Lung (tissue), 12 donors: ENCODE measurements at regions not wholly inside any gene's neighbourhood (a gene's known extent, or its start where the extent isn't known, plus 50 kb on each side); places are given as distances from the start of the nearest gene placed in this dataset. TPM values are rescaled to one million over a fixed set of nuclear protein-coding genes. Genes with fewer than 3 reads are reported as not detected.

Experiments used
- ATAC-seq: fragments of 200-7000 bp; cut with Tn5 transposase; one replicate; pipeline ENCODE4 v1.9.1; 2020; ENCODE audit warnings: moderate number of reproducible peaks; ENCODE audit not compliant: insufficient read depth, low FRiP score
- DNase-seq, 3 donors: peaks; one replicate each; pipeline ENCODE4 v3.0.0-alpha.2; 2013 to 2017
- H3K27ac ChIP-seq, 2 donors: one replicate each; pipeline ENCODE4 v1.5.1; 2013; ENCODE audit warnings: mild to moderate bottlenecking in 2 of 2, moderate library complexity in 2 of 2, control low read depth in 1 of 2, inconsistent platforms in 1 of 2, low read depth in 1 of 2, low read length in 1 of 2
- H3K27me3 ChIP-seq, 3 donors: one replicate each; pipeline ENCODE4 v1.5.1; 2013; ENCODE audit warnings: low read length in 2 of 3; ENCODE audit not compliant: control insufficient read depth in 3 of 3, insufficient read depth in 3 of 3
- H3K36me3 ChIP-seq, 4 donors: one replicate each; pipeline ENCODE4 v1.5.1; 2013; ENCODE audit warnings: low read length in 4 of 4, mild to moderate bottlenecking in 1 of 4, moderate library complexity in 1 of 4; ENCODE audit not compliant: control insufficient read depth in 4 of 4, insufficient read depth in 4 of 4
- H3K4me1 ChIP-seq, 5 donors: one replicate each; pipeline ENCODE4 v1.5.1; 2013; ENCODE audit warnings: low read length in 5 of 5, mild to moderate bottlenecking in 2 of 5, moderate library complexity in 1 of 5; ENCODE audit not compliant: control insufficient read depth in 5 of 5, insufficient read depth in 5 of 5
- H3K4me3 ChIP-seq: one replicate; pipeline ENCODE4 v1.5.1; 2013; ENCODE audit warnings: mild to moderate bottlenecking, control low read depth, moderate library complexity
- H3K9ac ChIP-seq, 2 donors: one replicate each; pipeline ENCODE4 v1.5.1; 2013; ENCODE audit warnings: low read length in 2 of 2, control low read depth in 1 of 2; ENCODE audit not compliant: insufficient read depth in 1 of 2
- H3K9me3 ChIP-seq, 4 donors: one replicate each; pipeline ENCODE4 v1.5.1; 2013; ENCODE audit warnings: low read length in 3 of 4, mild to moderate bottlenecking in 1 of 4, moderate library complexity in 1 of 4; ENCODE audit not compliant: control insufficient read depth in 4 of 4, insufficient read depth in 3 of 4
- WGBS, 2 donors: extraction: QIAGEN DNeasy Blood & Tissue Kit; methylation state at CpG; one replicate each; pipeline ENCODE4 v1.1.7; 2013; 5-methylcytosine and 5-hydroxymethylcytosine counted together
- small RNA-seq: library from RNA; depleted of rRNA; stranded (forward); fragments of <200 nt; gene quantifications from one replicate; pipeline ENCODE3, GENCODE V24; 2014; ENCODE audit warnings: low replicate concordance
- TF ChIP-seq, protein P1 (sequence below): IDR thresholded peaks from 2 replicates; pipeline ENCODE4 v1.5.1; 2012; ENCODE audit warnings: mild to moderate bottlenecking; ENCODE audit errors: control extremely low read depth, extremely low read depth
- donor health status: control.
- donor health status: control.
- donor health status: Bipolar disorder and iron deficiency.
- donor health status: healthy.
- donor health status: DM: yes; HTN: yes; CAD: no.

- peaks cover 0 to 19% (median 7%) of the 10 kb centered on the region in 4 donors for H3K36me3 ChIP-seq
- TF ChIP-seq, protein P1, sequence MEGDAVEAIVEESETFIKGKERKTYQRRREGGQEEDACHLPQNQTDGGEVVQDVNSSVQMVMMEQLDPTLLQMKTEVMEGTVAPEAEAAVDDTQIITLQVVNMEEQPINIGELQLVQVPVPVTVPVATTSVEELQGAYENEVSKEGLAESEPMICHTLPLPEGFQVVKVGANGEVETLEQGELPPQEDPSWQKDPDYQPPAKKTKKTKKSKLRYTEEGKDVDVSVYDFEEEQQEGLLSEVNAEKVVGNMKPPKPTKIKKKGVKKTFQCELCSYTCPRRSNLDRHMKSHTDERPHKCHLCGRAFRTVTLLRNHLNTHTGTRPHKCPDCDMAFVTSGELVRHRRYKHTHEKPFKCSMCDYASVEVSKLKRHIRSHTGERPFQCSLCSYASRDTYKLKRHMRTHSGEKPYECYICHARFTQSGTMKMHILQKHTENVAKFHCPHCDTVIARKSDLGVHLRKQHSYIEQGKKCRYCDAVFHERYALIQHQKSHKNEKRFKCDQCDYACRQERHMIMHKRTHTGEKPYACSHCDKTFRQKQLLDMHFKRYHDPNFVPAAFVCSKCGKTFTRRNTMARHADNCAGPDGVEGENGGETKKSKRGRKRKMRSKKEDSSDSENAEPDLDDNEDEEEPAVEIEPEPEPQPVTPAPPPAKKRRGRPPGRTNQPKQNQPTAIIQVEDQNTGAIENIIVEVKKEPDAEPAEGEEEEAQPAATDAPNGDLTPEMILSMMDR, result no peak
- H3K4me3 ChIP-seq, result no peak overlapping the region
- H3K27me3 ChIP-seq, result no peaks in the 10 kb centered on the region
- H3K4me1 ChIP-seq, result peaks cover 0 to 12% (median 10%) of the 10 kb centered on the region in 5 donors
- no peaks in the 10 kb centered on the region for H3K9me3 ChIP-seq
- ATAC-seq, result no peak
- 74 to 80% methylated on average over 3 of the region's 3 CpGs for WGBS, 2 donors
- no peak overlapping the region for H3K9ac ChIP-seq
- H3K27ac ChIP-seq, result peak overlapping the region in 1 of 2 donors; percentile 40
- peak in 2 of 3 donors; percentile 30 to 36 for DNase-seq
These were observed 53.9 kb upstream of the IL17B start for GRCh38 chr5:149432911-149433401.

GRCh38 chr5:149432376-149432775 lies 53.3 kb upstream of the IL17B start:
- 64 to 79% methylated on average over 7 of the region's 7 CpGs for WGBS, 2 donors
- H3K4me3 ChIP-seq, result no peak overlapping the region

DNA sequence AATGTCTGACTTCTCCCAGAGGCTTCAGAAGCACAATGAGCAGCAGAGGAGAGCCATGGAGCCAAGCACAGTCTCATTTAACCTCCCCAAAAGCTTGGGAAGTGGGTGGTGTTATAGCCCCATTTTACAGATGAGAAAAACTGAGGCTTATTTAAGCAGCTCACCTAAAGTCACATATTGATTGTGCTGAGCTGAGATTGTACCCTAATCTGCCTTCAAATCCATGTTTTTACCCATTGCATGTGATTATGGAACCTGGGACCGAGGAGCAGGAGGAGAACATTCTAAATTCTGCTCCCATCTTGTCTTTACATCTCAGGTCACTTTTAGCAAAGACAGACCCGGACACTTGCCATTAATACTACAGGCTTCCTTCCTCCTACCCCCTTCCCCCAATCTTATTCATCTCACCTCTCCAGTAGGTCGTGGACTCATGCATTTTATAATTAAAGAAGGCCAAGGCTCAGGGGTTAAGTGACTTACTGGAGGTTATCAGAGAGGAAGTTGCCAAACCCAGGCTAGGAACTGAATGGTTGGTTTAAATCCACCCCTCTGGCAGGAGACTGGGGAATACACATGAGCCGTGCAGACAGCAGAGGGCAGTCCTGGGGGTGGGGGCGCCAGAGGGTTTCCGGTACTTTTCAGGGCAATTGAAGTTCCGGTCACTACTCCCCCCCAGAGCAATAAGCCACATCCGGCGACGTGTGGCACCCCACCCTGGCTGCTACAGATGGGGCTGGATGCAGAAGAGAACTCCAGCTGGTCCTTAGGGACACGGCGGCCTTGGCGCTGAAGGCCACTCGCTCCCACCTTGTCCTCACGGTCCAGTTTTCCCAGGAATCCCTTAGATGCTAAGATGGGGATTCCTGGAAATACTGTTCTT lies 51.0 kb upstream of the IL17B start:
- H3K36me3 ChIP-seq, result peaks cover 0 to 38% (median 17%) of the 10 kb centered on the region in 4 donors
- TF ChIP-seq, protein P1, result no peak
- H3K27ac ChIP-seq, result peak overlapping the region; percentile 60 to 76
- H3K9ac ChIP-seq, result no peak overlapping the region
- H3K4me1 ChIP-seq, result peaks cover 0 to 12% (median 8%) of the 10 kb centered on the region in 5 donors
- H3K4me3 ChIP-seq, result no peak overlapping the region
- no peaks in the 10 kb centered on the region for H3K27me3 ChIP-seq
- ATAC-seq (peak; percentile 25), DNase-seq (peak; percentile 44 to 67 (median 45))
- 21 to 34% methylated on average over 15 of the region's 15 CpGs for WGBS, 2 donors
- no peaks in the 10 kb centered on the region for H3K9me3 ChIP-seq

More at GRCh38 chr5:149432376-149432775, 53.3 kb upstream of the IL17B start:
- Histone ChIP-seq H3K4me1 (peaks cover 0 to 12% (median 10%) of the 10 kb centered on the region in 5 donors), H3K27ac (peak overlapping the region in 1 of 2 donors; percentile 40), H3K27me3 (no peaks in the 10 kb centered on the region), H3K36me3 (peaks cover 0 to 22% (median 8%) of the 10 kb centered on the region in 4 donors), H3K9me3 (no peaks in the 10 kb centered on the region), H3K9ac (no peak overlapping the region)
- TF ChIP-seq, protein P1, result no peak
- DNase-seq, result no peak
- no peak for ATAC-seq

Small RNA genes in the stretch of these regions (small RNA-seq; reads per million reads assigned to genes)
- gene MIR145, result not detected
